HepG2 (cell line): ENCODE measurements at regions not wholly inside any gene's neighbourhood (a gene's known extent, or its start where the extent isn't known, plus 50 kb on each side); places are given as distances from the start of the nearest gene placed in this dataset.

ENCODE experiments used
- ATF6 ChIP-seq: sonication (generic); formaldehyde crosslinking; conservative IDR thresholded peaks from 2 replicates; pipeline ENCODE4 v1.4.0; 2020; ENCODE audit warnings: missing genetic modification reagents
- DRAP1 ChIP-seq: IDR thresholded peaks from 2 replicates; pipeline ENCODE4 v1.6.1; 2016; ENCODE audit warnings: missing genetic modification reagents, missing compliant biosample characterization
- EHMT2 ChIP-seq: fragments of 200-600 bp; sonication (generic); IDR thresholded peaks from 2 replicates; pipeline ENCODE4 v1.7.0; 2017; ENCODE audit warnings: antibody characterized with exemption, low read depth, low read length, borderline replicate concordance
- FIP1L1 ChIP-seq: fragments of 200-400 bp; formaldehyde crosslinking; IDR thresholded peaks from 2 replicates; pipeline ENCODE4 v1.6.1; 2018; ENCODE audit warnings: low read depth, mild to moderate bottlenecking, low read length, moderate library complexity, borderline replicate concordance; ENCODE audit not compliant: insufficient read depth
- FOXM1 ChIP-seq: sonication (generic); formaldehyde crosslinking; IDR thresholded peaks from 2 replicates; pipeline ENCODE4 v1.5.0; 2020; ENCODE audit warnings: missing genetic modification reagents
- MED1 ChIP-seq: sonication (generic); formaldehyde crosslinking; IDR thresholded peaks from 2 replicates; pipeline ENCODE4 v1.4.0; 2020; ENCODE audit warnings: missing genetic modification reagents
- MED13 ChIP-seq: sonication (generic); formaldehyde crosslinking; IDR thresholded peaks from 2 replicates; pipeline ENCODE4 v1.5.0; 2020; ENCODE audit warnings: missing genetic modification reagents
- NCOA2 ChIP-seq: sonication (generic); formaldehyde crosslinking; IDR thresholded peaks from 2 replicates; pipeline ENCODE4 v1.8.0; 2022; ENCODE audit warnings: inconsistent platforms
- NFKBIZ ChIP-seq: IDR thresholded peaks from 2 replicates; pipeline ENCODE4 v1.6.1; 2018; ENCODE audit warnings: missing genetic modification reagents, missing compliant biosample characterization
- PHB2 ChIP-seq: fragments of 450-650 bp; IDR thresholded peaks from 2 replicates; pipeline ENCODE4 v1.6.1; 2018; ENCODE audit not compliant: partially characterized antibody
- PHF5A ChIP-seq: IDR thresholded peaks from one replicate; pipeline ENCODE4 v1.6.1; 2018; ENCODE audit warnings: low read depth, missing genetic modification reagents; ENCODE audit not compliant: unreplicated experiment
- SPEN ChIP-seq: sonication (generic); formaldehyde crosslinking; IDR thresholded peaks from 2 replicates; pipeline ENCODE4 v1.5.1; 2020; ENCODE audit warnings: low read depth, mild to moderate bottlenecking, missing genetic modification reagents
- STAG1 ChIP-seq: sonication (generic); formaldehyde crosslinking; IDR thresholded peaks from 2 replicates; pipeline ENCODE4 v1.4.0; 2020; ENCODE audit warnings: missing genetic modification reagents
- THAP8 ChIP-seq: sonication (generic); formaldehyde crosslinking; IDR thresholded peaks from 2 replicates; pipeline ENCODE4 v1.5.1; 2020; ENCODE audit warnings: missing genetic modification reagents, mild to moderate bottlenecking, borderline replicate concordance
- TOE1 ChIP-seq: sonication (generic); formaldehyde crosslinking; IDR thresholded peaks from 2 replicates; pipeline ENCODE4 v1.4.0; 2020; ENCODE audit warnings: mild to moderate bottlenecking, missing genetic modification reagents
- U2AF1 ChIP-seq: fragments of 200-400 bp; formaldehyde crosslinking; optimal IDR thresholded peaks from 2 replicates; pipeline ENCODE3; 2017; ENCODE audit warnings: mild to moderate bottlenecking, low read depth, low read length
- YEATS4 ChIP-seq: sonication (generic); formaldehyde crosslinking; IDR thresholded peaks from 2 replicates; pipeline ENCODE4 v1.4.0; 2020; ENCODE audit warnings: missing genetic modification reagents, borderline replicate concordance
- ZBTB1 ChIP-seq: sonication (generic); formaldehyde crosslinking; IDR thresholded peaks from 2 replicates; pipeline ENCODE4 v1.4.0; 2020; ENCODE audit warnings: missing genetic modification reagents, borderline replicate concordance
- ZBTB37 ChIP-seq: sonication (generic); formaldehyde crosslinking; IDR thresholded peaks from 2 replicates; pipeline ENCODE4 v1.4.0; 2020; ENCODE audit warnings: mild to moderate bottlenecking, missing genetic modification reagents
- ZBTB43 ChIP-seq: sonication (generic); formaldehyde crosslinking; conservative IDR thresholded peaks from 2 replicates; pipeline ENCODE4 v1.4.0; 2020; ENCODE audit warnings: missing genetic modification reagents
- ZC3H13 ChIP-seq: sonication (generic); formaldehyde crosslinking; IDR thresholded peaks from 2 replicates; pipeline ENCODE4 v1.8.1; 2023; ENCODE audit warnings: mild to moderate bottlenecking, missing genetic modification reagents, moderate library complexity
- ZNF253 ChIP-seq: sonication (generic); formaldehyde crosslinking; IDR thresholded peaks from 2 replicates; pipeline ENCODE4 v1.8.0; 2022; ENCODE audit warnings: mild to moderate bottlenecking, missing genetic modification reagents, borderline replicate concordance
- ZNF556 ChIP-seq: sonication (generic); formaldehyde crosslinking; IDR thresholded peaks from 2 replicates; pipeline ENCODE4 v1.4.0; 2020; ENCODE audit warnings: mild to moderate bottlenecking, missing genetic modification reagents, borderline replicate concordance
- ZNF629 ChIP-seq: sonication (generic); formaldehyde crosslinking; conservative IDR thresholded peaks from 2 replicates; pipeline ENCODE4 v1.5.0; 2020; ENCODE audit warnings: missing genetic modification reagents
- ZNF691 ChIP-seq: sonication (generic); formaldehyde crosslinking; IDR thresholded peaks from 2 replicates; pipeline ENCODE4 v1.4.0; 2020; ENCODE audit warnings: missing genetic modification reagents, low read depth, mild to moderate bottlenecking, borderline replicate concordance
- ZNF776 ChIP-seq: sonication (generic); formaldehyde crosslinking; IDR thresholded peaks from 2 replicates; pipeline ENCODE4 v1.4.0; 2020; ENCODE audit warnings: mild to moderate bottlenecking, missing genetic modification reagents

- peak; percentile 80; the same call in 1 of the 2 replicates for TF ChIP-seq NFKBIZ
- TF ChIP-seq DRAP1 (CRISPR knock-in tag), result peak; percentile 75; the same call in 1 of the 2 replicates
- TF ChIP-seq MED13 (CRISPR knock-in tag), result 0 out of 2 replicates have a peak, but pooled peaks have one; percentile 58
- TF ChIP-seq THAP8 (CRISPR knock-in tag), result no peak
- TF ChIP-seq FIP1L1, result no peak
- TF ChIP-seq STAG1 (CRISPR knock-in tag), result no peak
- peak; percentile 97 for TF ChIP-seq PHF5A
- TF ChIP-seq ZNF691 (CRISPR knock-in tag), result no peak
- no peak for TF ChIP-seq ZC3H13 (CRISPR knock-in tag)
- TF ChIP-seq MED1 (CRISPR knock-in tag), result peak; percentile 98
- TF ChIP-seq ZNF629 (CRISPR knock-in tag), result no peak; the same call in 1 of the 2 replicates
- peak; percentile 96 for TF ChIP-seq NCOA2
- 0 out of 2 replicates have a peak, but pooled peaks have one; percentile 41 for TF ChIP-seq TOE1
- TF ChIP-seq FOXM1 (CRISPR knock-in tag), result no peak
- TF ChIP-seq ZBTB37 (CRISPR knock-in tag), result no peak
- no peak for TF ChIP-seq PHB2
- TF ChIP-seq ZNF776 (CRISPR knock-in tag), result no peak
- TF ChIP-seq ATF6 (CRISPR knock-in tag), result 0 out of 2 replicates have a peak, but pooled peaks have one; percentile 65
- no peak; the same call in 1 of the 2 replicates for TF ChIP-seq EHMT2
- peak; percentile 89 for TF ChIP-seq ZBTB43 (CRISPR knock-in tag)
- TF ChIP-seq YEATS4 (CRISPR knock-in tag), result peak; percentile 76; the same call in 1 of the 2 replicates
- no peak for TF ChIP-seq ZNF253
- TF ChIP-seq ZNF556 (CRISPR knock-in tag), result peak; percentile 50; the same call in 1 of the 2 replicates
- TF ChIP-seq SPEN (CRISPR knock-in tag), result 0 out of 2 replicates have a peak, but pooled peaks have one; percentile 15
- no peak for TF ChIP-seq ZBTB1 (CRISPR knock-in tag)
- TF ChIP-seq U2AF1, result no peak
These were observed 61.6 kb downstream of the RGS12 start (continued) for GRCh38 chr4:3354455-3354811.
